ENCODE measurements at regions not wholly inside any gene's neighbourhood (a gene's known extent, or its start where the extent isn't known, plus 50 kb on each side); places are given as distances from the start of the nearest gene placed in this dataset.
"Not testable (repeated sequence)": the region's sequence is repeated elsewhere in the genome, so short reads cannot be mapped to it uniquely, and the experiment has no call there.

GRCh38 chr3:193915099-193915498, 220.8 kb upstream of the HES1 start:
- DNase-seq (ENCODE audit: low read depth): no peak
- H3K4me3 ChIP-seq (ENCODE audit: low read depth, low read length): no peak overlapping the region
- TF ChIP-seq CTCF (IDR thresholded peaks at IDR 0.05; ENCODE audit: control insufficient read depth, extremely low read depth, insufficient read depth): no peak

GRCh38 chr3:193915613-193916012, 220.3 kb upstream of the HES1 start:
- DNase-seq (ENCODE audit: low read depth): no peak
- TF ChIP-seq CTCF (IDR thresholded peaks at IDR 0.05; ENCODE audit: control insufficient read depth, extremely low read depth, insufficient read depth): no peak
- no peak overlapping the region for H3K4me3 ChIP-seq (ENCODE audit: low read depth, low read length)

GRCh38 chr3:193917158-193917557, 218.8 kb upstream of the HES1 start:
- no peak for TF ChIP-seq CTCF (IDR thresholded peaks at IDR 0.05; ENCODE audit: control insufficient read depth, extremely low read depth, insufficient read depth)
- no peak overlapping the region for H3K4me3 ChIP-seq (ENCODE audit: low read depth, low read length)
- no peak for DNase-seq (ENCODE audit: low read depth)

- H3K4me3 ChIP-seq (ENCODE audit: low read depth, low read length): no peak overlapping the region
- TF ChIP-seq CTCF (IDR thresholded peaks at IDR 0.05; ENCODE audit: control insufficient read depth, extremely low read depth, insufficient read depth): no peak
Measured at GRCh38 chr3:193921465-193921864, 214.5 kb upstream of the HES1 start.

GRCh38 chr3:193922034-193922774, 213.7 kb upstream of the HES1 start:
- DNase-seq (ENCODE audit: low read depth): peak; percentile 86
- no peak overlapping the region for H3K4me3 ChIP-seq (ENCODE audit: low read depth, low read length)
- TF ChIP-seq CTCF (IDR thresholded peaks at IDR 0.05; ENCODE audit: control insufficient read depth, extremely low read depth, insufficient read depth): no peak

More at GRCh38 chr3:193921465-193921864, 214.5 kb upstream of the HES1 start:
- peak; percentile 41 for DNase-seq (ENCODE audit: low read depth)

- not testable (repeated sequence) for DNase-seq (ENCODE audit: low read depth); H3K4me3 ChIP-seq (ENCODE audit: low read depth, low read length)
Measured at GRCh38 chr3:193923958-193924357, 212.0 kb upstream of the HES1 start.

- H3K4me3 ChIP-seq (ENCODE audit: low read depth, low read length); DNase-seq (ENCODE audit: low read depth): not testable (repeated sequence)
Measured at GRCh38 chr3:193926071-193926470, 209.9 kb upstream of the HES1 start.

- DNase-seq (ENCODE audit: low read depth); H3K4me3 ChIP-seq (ENCODE audit: low read depth, low read length): not testable (repeated sequence)
Measured at GRCh38 chr3:193927413-193928206, 208.3 kb upstream of the HES1 start.

Data from LNCaP clone FGC (cell line).